ENCODE measurements at regions not wholly inside any gene's neighbourhood (a gene's known extent, or its start where the extent isn't known, plus 50 kb on each side); places are given as distances from the start of the nearest gene placed in this dataset.

DNA sequence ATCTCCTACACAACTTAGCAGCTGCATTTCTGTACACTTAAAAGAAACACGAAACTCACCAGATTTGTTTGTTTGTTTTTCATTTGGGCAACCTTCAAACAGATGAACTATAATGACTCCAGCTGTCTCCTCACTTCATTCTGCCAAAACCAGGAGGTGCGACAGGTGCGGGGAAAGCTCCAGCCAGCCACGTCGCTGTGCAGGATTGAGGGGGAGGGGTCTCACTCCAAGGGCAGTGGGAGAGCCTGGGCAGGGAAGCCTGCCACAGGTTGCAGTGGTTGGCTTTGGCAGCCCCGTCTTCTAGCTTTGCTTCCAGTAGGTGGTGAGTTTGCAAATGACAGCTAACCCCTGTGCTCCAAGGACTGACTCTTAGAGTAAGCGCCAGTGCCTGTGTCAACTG lies 215.8 kb downstream of the CEMIP2 start:
- no peak for TF ChIP-seq EZH2phosphoT487 (IDR thresholded peaks at IDR 0.05; ENCODE audit: borderline replicate concordance, low read length)
- TF ChIP-seq, protein P1, sequence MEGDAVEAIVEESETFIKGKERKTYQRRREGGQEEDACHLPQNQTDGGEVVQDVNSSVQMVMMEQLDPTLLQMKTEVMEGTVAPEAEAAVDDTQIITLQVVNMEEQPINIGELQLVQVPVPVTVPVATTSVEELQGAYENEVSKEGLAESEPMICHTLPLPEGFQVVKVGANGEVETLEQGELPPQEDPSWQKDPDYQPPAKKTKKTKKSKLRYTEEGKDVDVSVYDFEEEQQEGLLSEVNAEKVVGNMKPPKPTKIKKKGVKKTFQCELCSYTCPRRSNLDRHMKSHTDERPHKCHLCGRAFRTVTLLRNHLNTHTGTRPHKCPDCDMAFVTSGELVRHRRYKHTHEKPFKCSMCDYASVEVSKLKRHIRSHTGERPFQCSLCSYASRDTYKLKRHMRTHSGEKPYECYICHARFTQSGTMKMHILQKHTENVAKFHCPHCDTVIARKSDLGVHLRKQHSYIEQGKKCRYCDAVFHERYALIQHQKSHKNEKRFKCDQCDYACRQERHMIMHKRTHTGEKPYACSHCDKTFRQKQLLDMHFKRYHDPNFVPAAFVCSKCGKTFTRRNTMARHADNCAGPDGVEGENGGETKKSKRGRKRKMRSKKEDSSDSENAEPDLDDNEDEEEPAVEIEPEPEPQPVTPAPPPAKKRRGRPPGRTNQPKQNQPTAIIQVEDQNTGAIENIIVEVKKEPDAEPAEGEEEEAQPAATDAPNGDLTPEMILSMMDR (IDR thresholded peaks at IDR 0.05; ENCODE audit: low read depth, low read length, poor library complexity, severe bottlenecking) = no peak
- H3K4me2 ChIP-seq (ENCODE audit: low read length) = no peak overlapping the region

GRCh38 chr9:71549023-71549422 lies 219.3 kb downstream of the CEMIP2 start:
- Histone ChIP-seq H3K27me3 (ENCODE audit: control insufficient read depth, low read length) (peaks cover 11% of the 10 kb centered on the region), H3K27ac (ENCODE audit: low read depth, low read length) (no peak overlapping the region), H3K4me3 (ENCODE audit: low read length) (no peak overlapping the region), H3K9me3 (ENCODE audit: control insufficient read depth, insufficient read depth, low read length) (no peaks in the 10 kb centered on the region), H3K9me2 (replicated peaks; ENCODE audit: control insufficient read depth, low read length) (no peaks in the 10 kb centered on the region), H3F3A (ENCODE audit: control insufficient read depth, insufficient read depth) (peaks cover 6% of the 10 kb centered on the region), H3K4me1 (ENCODE audit: control insufficient read depth, low read length) (peaks cover 13% of the 10 kb centered on the region), H3K4me2 (ENCODE audit: low read length) (no peak overlapping the region), H4K20me1 (ENCODE audit: control insufficient read depth, insufficient read depth, low read depth, low read length) (no peaks in the 10 kb centered on the region), H3K79me2 (ENCODE audit: control insufficient read depth, low read length) (no peaks in the 10 kb centered on the region), H3K36me3 (ENCODE audit: control insufficient read depth, low read length) (no peaks in the 10 kb centered on the region)
- TF ChIP-seq, protein P1 (IDR thresholded peaks at IDR 0.05; ENCODE audit: low read depth, low read length, poor library complexity, severe bottlenecking) = no peak
- no peak for TF ChIP-seq EZH2phosphoT487 (IDR thresholded peaks at IDR 0.05; ENCODE audit: borderline replicate concordance, low read length)

More for the DNA sequence above, 215.8 kb downstream of the CEMIP2 start:
- Histone ChIP-seq H3K27me3 (ENCODE audit: control insufficient read depth, low read length) (peaks cover 4% of the 10 kb centered on the region; the same call in 1 of the 2 replicates), H3K79me2 (ENCODE audit: control insufficient read depth, low read length) (no peaks in the 10 kb centered on the region), H3F3A (ENCODE audit: control insufficient read depth, insufficient read depth) (peaks cover 6% of the 10 kb centered on the region), H3K4me1 (ENCODE audit: control insufficient read depth, low read length) (peaks cover 13% of the 10 kb centered on the region), H3K4me3 (ENCODE audit: low read length) (no peak overlapping the region), H3K9me3 (ENCODE audit: control insufficient read depth, insufficient read depth, low read length) (no peaks in the 10 kb centered on the region), H3K9me2 (replicated peaks; ENCODE audit: control insufficient read depth, low read length) (no peaks in the 10 kb centered on the region), H3K36me3 (ENCODE audit: control insufficient read depth, low read length) (no peaks in the 10 kb centered on the region), H4K20me1 (ENCODE audit: control insufficient read depth, insufficient read depth, low read depth, low read length) (no peaks in the 10 kb centered on the region), H3K27ac (ENCODE audit: low read depth, low read length) (no peak overlapping the region)

GRCh38 chr9:71544464-71544863 lies 223.8 kb downstream of the CEMIP2 start:
- no peaks in the 10 kb centered on the region for H3K79me2 ChIP-seq (ENCODE audit: control insufficient read depth, low read length)
- H3K9me2 ChIP-seq (replicated peaks; ENCODE audit: control insufficient read depth, low read length) = no peaks in the 10 kb centered on the region
- H3K9me3 ChIP-seq (ENCODE audit: control insufficient read depth, insufficient read depth, low read length) = no peaks in the 10 kb centered on the region
- H3F3A ChIP-seq (ENCODE audit: control insufficient read depth, insufficient read depth) = peaks cover 2% of the 10 kb centered on the region
- H3K36me3 ChIP-seq (ENCODE audit: control insufficient read depth, low read length) = no peaks in the 10 kb centered on the region
- H4K20me1 ChIP-seq (ENCODE audit: control insufficient read depth, insufficient read depth, low read depth, low read length) = no peaks in the 10 kb centered on the region
- H3K27me3 ChIP-seq (ENCODE audit: control insufficient read depth, low read length) = peaks cover 7% of the 10 kb centered on the region
- no peak overlapping the region for H3K27ac ChIP-seq (ENCODE audit: low read depth, low read length)
- no peak overlapping the region for H3K4me2 ChIP-seq (ENCODE audit: low read length)
- H3K4me3 ChIP-seq (ENCODE audit: low read length) = no peak overlapping the region
- TF ChIP-seq EZH2phosphoT487 (IDR thresholded peaks at IDR 0.05; ENCODE audit: borderline replicate concordance, low read length) = no peak
- TF ChIP-seq, protein P1 (IDR thresholded peaks at IDR 0.05; ENCODE audit: low read depth, low read length, poor library complexity, severe bottlenecking) = no peak
- H3K4me1 ChIP-seq (ENCODE audit: control insufficient read depth, low read length) = peaks cover 10% of the 10 kb centered on the region
